Cerebellar cortex (tissue), 1 donor: ENCODE measurements at regions not wholly inside any gene's neighbourhood (a gene's known extent, or its start where the extent isn't known, plus 50 kb on each side); places are given as distances from the start of the nearest gene placed in this dataset.
"Not testable (repeated sequence)": the region's sequence is repeated elsewhere in the genome, so short reads cannot be mapped to it uniquely, and the experiment has no call there.

Experiments
- DNase-seq: peaks from one replicate; pipeline ENCODE4 v3.0.0-alpha.2; 2015; ENCODE audit warnings: low spot score

- DNase-seq, result no peak
Observed at GRCh38 chr2:16971722-16972234, 306.1 kb upstream of the CYRIA start.

- not testable (repeated sequence) for DNase-seq
Observed at GRCh38 chr2:16970948-16971347, 305.3 kb upstream of the CYRIA start.

- no peak for DNase-seq
Observed at GRCh38 chr2:16962505-16962904, 296.9 kb upstream of the CYRIA start.

GRCh38 chr2:16960579-16960978 lies 294.9 kb upstream of the CYRIA start:
- no peak for DNase-seq

GRCh38 chr2:16958266-16958665 lies 292.6 kb upstream of the CYRIA start:
- no peak for DNase-seq

GRCh38 chr2:16952805-16953204 lies 287.2 kb upstream of the CYRIA start:
- no peak for DNase-seq

- DNase-seq, result no peak
Observed at GRCh38 chr2:16952368-16952767, 286.7 kb upstream of the CYRIA start.

GRCh38 chr2:16950436-16950835 lies 284.8 kb upstream of the CYRIA start:
- no peak for DNase-seq

GRCh38 chr2:16948710-16949109 lies 283.1 kb upstream of the CYRIA start:
- DNase-seq, result no peak

GRCh38 chr2:16948053-16948452 lies 282.4 kb upstream of the CYRIA start:
- no peak for DNase-seq

GRCh38 chr2:16943279-16943958 lies 277.8 kb upstream of the CYRIA start:
- DNase-seq, result peak; percentile 91

GRCh38 chr2:16940214-16940613 lies 274.6 kb upstream of the CYRIA start:
- no peak for DNase-seq

- DNase-seq, result no peak
Observed at GRCh38 chr2:16939771-16940170, 274.1 kb upstream of the CYRIA start.

GRCh38 chr2:16933355-16933754 lies 267.7 kb upstream of the CYRIA start:
- DNase-seq, result no peak

GRCh38 chr2:16932826-16933225 lies 267.2 kb upstream of the CYRIA start:
- DNase-seq, result no peak

GRCh38 chr2:16931441-16931840 lies 265.8 kb upstream of the CYRIA start:
- no peak for DNase-seq

GRCh38 chr2:16927398-16927797 lies 261.8 kb upstream of the CYRIA start:
- no peak for DNase-seq

- DNase-seq, result no peak
Observed at GRCh38 chr2:16925145-16925544, 259.5 kb upstream of the CYRIA start.

- DNase-seq, result not testable (repeated sequence)
Observed at GRCh38 chr2:16915341-16915755, 249.7 kb upstream of the CYRIA start.

GRCh38 chr2:16911746-16912145 lies 246.1 kb upstream of the CYRIA start:
- no peak for DNase-seq

- DNase-seq, result no peak
Observed at GRCh38 chr2:16908656-16909055, 243.0 kb upstream of the CYRIA start.

GRCh38 chr2:16907645-16908282 lies 242.1 kb upstream of the CYRIA start:
- no peak for DNase-seq

GRCh38 chr2:16905325-16905724 lies 239.7 kb upstream of the CYRIA start:
- not testable (repeated sequence) for DNase-seq
